PFSK-1 (cell line): ENCODE measurements at regions not wholly inside any gene's neighbourhood (a gene's known extent, or its start where the extent isn't known, plus 50 kb on each side); places are given as distances from the start of the nearest gene placed in this dataset.

ENCODE experiments used
- FOXP2 ChIP-seq: optimal IDR thresholded peaks from 2 replicates; pipeline ENCODE3; 2011; ENCODE audit warnings: borderline replicate concordance, control low read depth, inconsistent platforms; ENCODE audit not compliant: insufficient read depth; ENCODE audit errors: extremely low read length, extremely low read depth
- POLR2AphosphoS5 ChIP-seq: IDR thresholded peaks from 2 replicates; pipeline ENCODE4 v1.6.1; 2012; ENCODE audit warnings: low read depth, mild to moderate bottlenecking, control low read depth, low read length, moderate library complexity
- REST ChIP-seq, 2 experiments: IDR thresholded peaks; 2 replicates each; pipeline versions ENCODE4 v1.6.1 to v1.8.0; 2011 to 2012; ENCODE audit warnings: low read depth in 2 of 2, low read length in 2 of 2, control low read depth in 1 of 2, inconsistent platforms in 1 of 2, mild to moderate bottlenecking in 1 of 2, moderate library complexity in 1 of 2; ENCODE audit not compliant: insufficient read depth in 1 of 2
- SIN3A ChIP-seq: IDR thresholded peaks from 2 replicates; pipeline ENCODE4 v1.6.1; 2012; ENCODE audit warnings: mild to moderate bottlenecking, low read length, moderate library complexity, borderline replicate concordance; ENCODE audit not compliant: insufficient read depth
- TAF1 ChIP-seq: IDR thresholded peaks from 2 replicates; pipeline ENCODE4 v1.6.1; 2012; ENCODE audit warnings: low read length, control low read depth, borderline replicate concordance; ENCODE audit not compliant: insufficient read depth

GRCh38 chr6:81864124-81864523 lies 111.6 kb upstream of the TENT5A start:
- TF ChIP-seq FOXP2 (no peak), SIN3A (no peak), TAF1 (no peak), REST (IDR thresholded peaks at IDR 0.05; ENCODE audit: insufficient read depth in 1 of 2, low read depth in 2 of 2, low read length in 2 of 2) (no peak), POLR2AphosphoS5 (no peak)

- TF ChIP-seq TAF1 = no peak
These were observed 110.6 kb upstream of the TENT5A start for GRCh38 chr6:81863123-81863522.

- TF ChIP-seq SIN3A (no peak), POLR2AphosphoS5 (no peak), REST (IDR thresholded peaks at IDR 0.05; ENCODE audit: insufficient read depth in 1 of 2, low read depth in 2 of 2, low read length in 2 of 2) (no peak), FOXP2 (no peak), TAF1 (no peak)
These were observed 108.8 kb upstream of the TENT5A start for GRCh38 chr6:81861281-81861680.

- TF ChIP-seq FOXP2 (no peak), TAF1 (no peak)
These were observed 107.4 kb upstream of the TENT5A start for GRCh38 chr6:81859884-81860283.

- TF ChIP-seq FOXP2 = no peak
- no peak for TF ChIP-seq POLR2AphosphoS5
- TF ChIP-seq REST (IDR thresholded peaks at IDR 0.05; ENCODE audit: insufficient read depth in 1 of 2, low read depth in 2 of 2, low read length in 2 of 2) = no peak
- TF ChIP-seq TAF1 = no peak
- TF ChIP-seq SIN3A = no peak
These were observed 105.3 kb upstream of the TENT5A start for GRCh38 chr6:81857812-81858211.

GRCh38 chr6:81856872-81857271 lies 104.4 kb upstream of the TENT5A start:
- TF ChIP-seq POLR2AphosphoS5 (no peak), TAF1 (no peak), FOXP2 (no peak), REST (IDR thresholded peaks at IDR 0.05; ENCODE audit: insufficient read depth in 1 of 2, low read depth in 2 of 2, low read length in 2 of 2) (no peak), SIN3A (no peak)
